DMS153 (cell line): ENCODE measurements at regions not wholly inside any gene's neighbourhood (a gene's known extent, or its start where the extent isn't known, plus 50 kb on each side); places are given as distances from the start of the nearest gene placed in this dataset.

Experiments used
- DNase-seq: peaks from one replicate; lab custom pipeline; 2025; lab: John Stamatoyannopoulos, UW

- no peak for DNase-seq
These were observed 480.6 kb downstream of the IPMK start for GRCh38 chr10:57786850-57787750.

- DNase-seq: no peak
These were observed 481.4 kb downstream of the IPMK start for GRCh38 chr10:57786331-57786730.

DNA sequence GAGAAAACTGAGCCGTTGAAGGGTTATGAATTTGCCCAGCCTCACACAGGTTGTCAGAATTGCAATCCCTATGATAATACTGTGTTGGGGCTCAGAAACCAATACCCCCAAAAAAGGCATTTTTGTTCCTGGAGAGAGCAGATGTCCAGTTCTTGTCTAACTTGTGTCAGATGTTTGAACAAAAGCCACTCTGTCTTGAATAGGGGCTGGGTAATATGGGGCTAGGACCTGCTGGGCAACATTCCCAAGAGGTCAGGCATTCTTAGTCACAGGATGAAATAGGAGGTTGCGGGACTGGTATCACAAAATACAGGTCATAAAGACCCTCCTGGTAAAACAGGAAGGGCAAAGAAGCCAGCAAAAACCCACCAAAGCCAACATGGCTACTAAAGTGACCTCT lies 482.1 kb downstream of the IPMK start:
- no peak for DNase-seq

GRCh38 chr10:57785068-57785467 lies 482.6 kb downstream of the IPMK start:
- no peak for DNase-seq

DNA sequence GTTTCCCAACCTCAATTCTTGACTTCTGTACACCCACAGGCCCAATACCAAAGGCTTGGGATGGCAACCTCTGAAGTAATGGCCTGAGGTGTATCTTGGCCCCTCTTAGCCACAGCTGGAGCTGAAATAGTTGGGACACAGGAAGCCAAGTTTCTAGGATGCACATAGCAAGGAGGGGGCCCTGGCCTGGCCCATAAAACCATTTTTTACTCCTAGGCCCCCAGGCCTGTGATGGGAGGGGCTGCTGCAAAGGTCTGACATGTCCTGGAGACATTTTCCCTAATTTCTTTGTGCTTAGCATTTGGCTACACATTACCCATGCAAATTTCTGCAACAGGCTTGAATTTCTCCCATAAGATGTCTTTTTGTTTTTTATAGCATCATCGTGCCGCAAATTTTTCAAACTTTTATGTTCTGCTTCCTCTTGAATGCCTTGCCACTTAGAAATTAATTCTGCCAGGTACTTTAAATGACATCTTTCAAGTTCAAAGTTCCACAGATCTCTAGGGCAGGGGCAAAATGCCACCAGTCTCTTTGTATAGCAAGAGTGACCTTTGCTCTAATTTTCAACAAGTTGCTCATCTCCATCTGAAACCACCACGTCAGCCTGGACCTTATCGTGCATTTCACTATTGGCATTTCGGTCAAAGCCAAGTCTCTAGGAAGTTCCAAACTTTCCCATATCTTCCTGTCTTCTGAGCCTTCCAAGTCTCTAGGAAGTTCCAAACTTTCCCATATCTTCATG lies 490.8 kb downstream of the IPMK start:
- DNase-seq: no peak

- DNase-seq: no peak
These were observed 492.4 kb downstream of the IPMK start for GRCh38 chr10:57775250-57775649.

DNA sequence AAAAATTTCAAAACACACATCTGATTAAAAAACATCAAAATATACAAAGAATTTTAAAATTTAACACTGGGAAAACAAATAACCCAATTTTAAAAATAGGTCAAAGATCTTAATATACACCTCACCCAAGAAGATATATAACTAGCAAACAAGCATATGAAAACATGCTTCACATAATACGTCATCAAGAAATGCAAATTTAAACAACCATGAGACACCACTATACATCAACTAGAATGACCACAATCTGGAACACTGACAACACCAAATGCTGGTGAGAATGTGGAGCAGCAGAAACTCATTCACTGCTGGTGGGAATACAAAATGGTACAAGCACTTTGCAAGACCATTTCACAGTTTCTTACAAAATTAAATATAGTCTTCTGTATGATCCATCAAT lies 498.4 kb downstream of the IPMK start:
- DNase-seq: no peak

DNA sequence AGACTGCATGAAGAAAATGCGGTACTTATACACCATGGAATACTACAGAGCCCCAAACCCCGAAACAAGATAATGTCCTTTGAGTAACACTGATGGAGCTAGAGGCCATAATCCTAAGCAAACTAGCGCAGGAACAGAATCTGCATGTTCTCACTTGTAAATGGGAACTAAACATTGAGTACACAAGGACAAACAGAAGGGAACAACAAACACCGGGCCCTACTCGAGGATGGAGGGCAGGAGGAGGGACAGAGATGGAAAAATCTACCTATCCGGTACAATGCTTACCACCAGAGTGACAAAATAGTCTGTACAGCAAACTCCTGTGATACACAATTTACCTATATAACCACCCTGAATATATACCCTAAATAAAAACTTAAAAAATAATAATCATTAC lies 507.9 kb downstream of the IPMK start:
- DNase-seq: no peak

DNA sequence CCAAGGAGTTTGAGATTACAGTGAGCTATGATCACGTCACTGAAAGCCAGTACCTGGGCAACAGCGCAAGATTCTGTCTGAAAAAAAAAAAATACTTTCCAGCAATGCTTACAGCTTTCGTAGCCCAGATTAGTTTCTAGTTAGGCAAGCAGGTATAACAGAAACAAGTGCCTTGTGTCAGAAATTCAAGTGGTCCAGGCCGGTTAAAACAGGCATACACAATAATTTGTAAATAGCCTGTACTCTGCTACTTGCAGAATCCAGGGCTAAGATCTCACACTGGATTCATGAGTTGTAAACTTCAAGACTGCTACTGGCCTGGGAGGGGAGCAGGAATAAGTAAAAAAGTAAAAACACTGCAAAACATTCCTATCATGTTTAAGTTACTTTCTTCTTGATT lies 512.9 kb downstream of the IPMK start:
- DNase-seq: no peak

- no peak for DNase-seq
These were observed 524.0 kb downstream of the IPMK start for GRCh38 chr10:57743711-57744110.

DNA sequence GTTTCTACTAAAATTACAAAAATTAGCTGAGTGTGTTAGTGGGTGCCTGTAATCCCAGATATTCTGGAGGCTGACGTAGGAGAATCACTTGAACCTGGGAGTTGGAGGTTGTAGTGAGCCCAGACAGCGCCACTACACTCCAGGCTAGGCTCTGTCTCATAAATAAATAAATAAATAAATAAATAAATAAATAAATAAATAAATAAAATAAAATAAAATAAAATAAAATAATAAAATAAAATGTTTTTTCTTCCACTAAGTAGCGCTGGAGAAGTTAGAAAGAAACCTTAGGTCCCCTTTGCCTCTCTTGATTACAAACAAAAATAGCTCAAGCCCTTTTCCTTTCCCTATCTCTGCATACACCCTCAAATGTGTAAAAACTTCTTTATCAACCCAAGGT lies 525.9 kb downstream of the IPMK start:
- DNase-seq: no peak

DNA sequence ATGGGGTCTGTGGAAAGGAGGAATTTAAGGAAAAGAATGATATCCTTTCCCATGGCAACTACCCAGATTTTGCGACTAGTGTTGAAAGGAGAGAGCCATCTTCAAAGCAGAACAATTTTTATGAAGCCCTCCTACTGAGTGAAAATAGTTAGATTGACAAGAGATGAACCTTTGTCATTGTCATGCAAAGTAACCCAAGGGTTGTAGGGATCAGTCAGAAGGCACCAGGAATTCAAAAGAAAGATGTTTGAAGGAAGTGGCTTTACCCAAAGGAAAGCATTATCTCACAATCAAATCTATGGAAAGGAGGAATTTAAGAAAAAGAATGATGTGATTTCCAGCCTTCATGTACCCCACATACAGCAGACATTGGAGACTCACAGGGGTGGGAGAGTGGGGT lies 544.4 kb downstream of the IPMK start:
- DNase-seq: no peak

DNA sequence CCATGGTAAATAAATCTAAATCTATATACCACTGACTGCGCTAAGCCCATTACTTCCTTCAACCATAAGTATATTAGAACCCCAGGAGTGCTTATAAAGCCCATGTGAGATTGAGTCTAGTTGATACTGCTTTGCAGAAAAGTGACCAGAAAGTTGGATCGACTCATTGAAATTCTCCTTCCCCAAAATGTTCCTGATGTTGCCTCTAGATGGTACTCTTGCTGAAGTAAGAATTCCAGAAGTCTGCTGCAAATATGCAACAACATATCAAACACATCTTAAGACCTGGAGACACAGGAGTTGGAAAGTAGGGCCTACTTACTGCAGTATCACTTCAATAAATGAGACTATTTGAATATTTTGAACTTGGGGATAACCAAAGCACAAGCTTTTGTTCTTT lies 550.8 kb downstream of the IPMK start:
- DNase-seq: no peak

DNA sequence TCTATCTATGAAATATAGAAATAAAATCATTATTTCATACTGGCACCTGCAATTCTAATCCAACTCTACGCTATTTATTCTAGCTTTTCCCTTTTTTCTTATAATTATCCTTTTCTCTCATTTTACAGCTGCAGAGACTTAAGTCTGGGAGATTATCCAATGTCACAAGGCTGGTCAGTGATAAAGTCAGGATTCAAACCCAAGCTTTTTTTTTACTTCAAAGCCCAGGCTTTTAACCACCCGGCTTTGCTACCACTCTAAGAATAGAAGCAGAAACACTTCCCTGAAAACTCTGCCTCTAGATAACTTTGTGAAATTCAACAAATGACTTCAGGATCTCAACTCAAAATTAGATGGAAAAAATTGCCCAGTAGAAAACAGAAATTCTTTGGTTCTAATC lies 552.5 kb downstream of the IPMK start:
- DNase-seq: no peak

- DNase-seq: no peak
These were observed 560.4 kb downstream of the IPMK start for GRCh38 chr10:57707300-57707658.

- DNase-seq: no peak
These were observed 561.0 kb downstream of the IPMK start for GRCh38 chr10:57706576-57707299.

DNA sequence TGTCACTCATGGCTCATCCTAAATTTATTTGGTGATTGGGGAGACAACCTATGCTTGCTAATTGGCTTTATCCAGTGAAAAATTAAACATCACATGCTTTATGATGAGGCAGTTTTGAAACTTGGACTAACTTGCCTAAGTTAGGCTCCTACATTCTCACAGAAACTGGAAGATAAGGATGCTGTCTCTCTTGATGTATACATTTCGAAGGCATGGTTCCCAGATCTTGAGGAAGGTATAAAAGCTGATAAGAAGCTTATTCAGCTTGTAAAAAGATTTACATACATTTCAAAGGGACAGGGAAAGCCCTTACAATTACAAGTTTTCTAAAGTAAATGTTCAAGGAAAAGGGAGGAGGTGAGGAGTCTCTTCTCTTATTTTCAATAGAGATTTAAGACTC lies 561.7 kb downstream of the IPMK start:
- no peak for DNase-seq

DNA sequence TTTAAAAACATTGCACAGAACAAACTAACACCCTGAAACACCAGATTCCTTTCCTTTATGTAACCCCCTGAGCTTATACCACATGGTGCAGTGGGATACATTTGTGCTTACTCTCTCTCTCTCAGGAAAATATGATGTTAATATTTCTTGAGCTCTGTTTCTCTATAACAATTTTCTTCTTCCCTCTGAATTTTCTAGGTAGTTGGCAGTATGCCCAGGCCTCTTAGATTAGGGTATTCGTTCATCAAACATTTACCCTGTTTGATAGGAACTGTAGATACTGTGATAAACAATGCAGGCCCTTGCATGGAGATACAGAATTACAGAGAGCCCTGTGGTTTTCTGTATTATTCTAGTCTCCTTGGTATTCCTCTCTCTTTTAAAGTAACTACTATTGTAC lies 567.8 kb downstream of the IPMK start:
- peak; percentile 52 for DNase-seq

GRCh38 chr10:57696641-57697040 lies 571.1 kb downstream of the IPMK start:
- no peak for DNase-seq

DNA sequence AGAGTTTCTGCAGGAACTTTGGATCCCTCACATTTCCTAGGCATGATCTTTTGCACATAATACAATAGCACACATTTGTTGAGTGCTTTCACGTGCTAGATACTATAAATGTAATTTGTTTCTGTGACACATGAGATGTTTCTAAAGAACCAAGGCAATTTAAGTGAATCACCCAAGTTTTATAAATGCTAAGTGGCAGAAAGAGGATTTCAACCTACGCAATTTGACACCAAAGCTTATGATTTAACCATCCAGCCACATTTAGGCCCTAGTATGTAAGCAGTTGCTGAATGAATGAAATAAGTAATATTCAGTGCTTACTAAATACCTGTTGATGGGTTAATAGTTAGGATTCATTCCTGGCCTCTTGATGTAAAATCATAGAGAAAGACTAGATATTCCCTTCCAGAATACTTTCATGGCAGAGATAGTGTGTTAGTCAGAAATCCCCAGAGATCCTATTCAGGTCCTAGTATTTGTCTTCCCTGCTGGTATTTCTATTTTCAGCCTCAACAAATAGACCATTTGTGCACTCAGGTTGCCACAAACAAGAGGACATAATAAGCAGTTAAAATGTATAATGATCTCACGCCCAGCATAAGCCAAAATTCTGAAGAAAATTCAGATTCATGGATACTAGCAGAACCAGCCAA lies 572.6 kb downstream of the IPMK start:
- DNase-seq: peak; percentile 54

DNA sequence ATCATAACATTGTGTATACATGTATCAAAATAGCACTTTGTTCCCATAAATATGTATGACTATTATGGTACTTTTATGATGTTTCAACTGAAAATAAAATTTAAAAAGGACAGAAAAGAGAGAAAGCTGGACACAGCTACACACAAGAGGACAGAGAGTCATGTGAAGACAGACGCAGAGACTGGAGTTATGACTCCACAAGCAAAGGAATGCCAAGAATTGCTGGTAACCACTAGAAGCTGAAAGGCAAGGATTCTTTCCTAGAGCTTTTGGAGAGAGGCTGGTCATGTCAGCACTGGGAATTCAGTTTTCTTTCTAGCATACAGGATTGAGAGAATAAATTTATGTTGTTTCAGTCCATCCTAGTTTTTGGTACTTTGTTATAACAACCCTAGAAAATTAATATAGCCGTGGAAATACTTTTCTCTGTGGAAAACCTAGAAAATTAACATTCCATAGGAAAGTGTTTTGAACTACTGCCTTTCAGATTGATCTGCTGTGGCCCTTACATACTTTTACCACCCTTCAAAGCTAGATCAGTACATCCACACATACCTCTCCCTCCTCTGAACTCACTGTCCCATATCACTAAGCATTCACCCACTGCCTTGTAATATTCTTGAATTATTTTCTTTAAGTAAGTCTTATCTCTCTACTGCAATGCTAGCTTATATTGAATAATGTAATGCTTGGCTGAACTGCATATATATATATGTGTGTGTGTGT lies 575.3 kb downstream of the IPMK start:
- DNase-seq: no peak
